CD4-positive, alpha-beta T cell treated with Interleukin-1 beta for 1 hour (primary cell): ENCODE measurements at regions not wholly inside any gene's neighbourhood (a gene's known extent, or its start where the extent isn't known, plus 50 kb on each side); places are given as distances from the start of the nearest gene placed in this dataset.
"Not testable (repeated sequence)": the region's sequence is repeated elsewhere in the genome, so short reads cannot be mapped to it uniquely, and the experiment has no call there.

Experiments used
- DNase-seq, 2 donors: peaks; one replicate each; pipeline ENCODE4 v3.0.0-alpha.2; 2020 to 2022

DNA sequence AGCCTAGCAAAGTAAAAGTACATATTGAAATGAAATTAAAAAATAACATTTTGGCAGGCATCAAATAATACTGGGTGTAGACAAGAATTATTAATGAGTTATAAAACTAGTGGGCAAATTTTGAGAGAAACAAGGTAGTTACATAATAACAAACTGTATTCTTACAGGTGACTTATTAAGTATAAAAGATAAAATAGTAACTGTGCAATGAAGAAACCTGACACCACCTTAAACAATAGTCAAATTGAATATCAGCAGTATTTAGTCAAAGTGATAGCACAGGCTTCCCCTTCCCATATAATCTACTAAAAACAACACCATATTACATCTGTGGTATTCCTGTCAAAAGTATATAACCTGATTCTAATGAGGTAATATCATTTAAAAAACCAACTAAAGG lies 1099.8 kb upstream of the CRIM1 start:
- no peak for DNase-seq

DNA sequence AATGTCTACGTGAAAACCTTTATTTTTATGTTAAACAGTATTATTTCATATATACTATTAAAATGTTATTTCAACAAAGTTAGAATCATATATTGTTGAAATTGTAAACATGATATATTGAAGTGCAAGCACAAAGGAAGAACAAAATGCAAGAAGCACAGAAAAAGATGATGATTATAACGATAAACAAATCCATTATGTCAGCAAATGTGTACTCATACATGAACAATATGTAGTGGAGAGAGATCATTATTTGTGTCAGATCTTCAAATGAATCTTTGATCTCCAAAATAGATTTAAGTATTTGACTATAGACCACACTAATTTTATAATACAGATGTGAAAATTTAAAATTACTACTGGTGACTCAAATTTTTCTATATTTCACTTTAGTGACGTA lies 1104.4 kb upstream of the CRIM1 start:
- no peak for DNase-seq

DNA sequence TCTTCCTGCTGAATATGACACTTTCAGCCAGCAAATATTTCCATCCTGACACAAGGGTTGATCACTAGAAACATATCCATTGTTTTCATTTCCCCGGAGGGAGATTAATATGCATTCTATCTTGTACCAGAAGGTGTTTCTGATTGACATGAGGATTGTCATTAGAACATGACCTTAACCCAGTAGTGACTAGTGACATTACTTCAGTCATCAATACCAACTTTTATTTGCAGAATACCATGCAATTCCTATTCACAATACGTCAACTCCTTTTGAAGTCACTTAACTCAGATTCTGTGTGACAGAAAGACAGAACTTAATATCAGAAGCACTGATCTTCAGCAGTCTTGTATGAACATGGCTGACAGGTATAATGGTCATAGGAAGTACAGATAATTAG lies 1108.9 kb upstream of the CRIM1 start:
- no peak for DNase-seq

DNA sequence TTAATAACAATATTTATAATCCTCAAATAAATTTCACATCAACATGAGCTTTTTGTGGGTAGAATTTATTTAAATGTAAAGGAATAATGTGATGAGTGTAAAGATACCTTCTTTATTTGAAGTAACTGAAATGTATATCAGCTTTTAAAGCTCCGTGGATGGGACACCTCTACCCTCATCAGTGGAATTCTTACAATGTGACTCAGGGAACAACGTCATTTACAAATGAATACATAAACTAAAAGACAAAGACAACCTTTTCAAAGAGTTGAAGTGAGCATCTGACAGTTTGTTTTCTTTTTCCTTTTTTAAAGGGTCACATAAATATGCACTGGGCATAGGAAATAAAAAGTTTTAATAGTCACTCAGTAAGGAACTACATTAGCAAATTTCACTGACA lies 1127.0 kb upstream of the CRIM1 start:
- DNase-seq = no peak

DNA sequence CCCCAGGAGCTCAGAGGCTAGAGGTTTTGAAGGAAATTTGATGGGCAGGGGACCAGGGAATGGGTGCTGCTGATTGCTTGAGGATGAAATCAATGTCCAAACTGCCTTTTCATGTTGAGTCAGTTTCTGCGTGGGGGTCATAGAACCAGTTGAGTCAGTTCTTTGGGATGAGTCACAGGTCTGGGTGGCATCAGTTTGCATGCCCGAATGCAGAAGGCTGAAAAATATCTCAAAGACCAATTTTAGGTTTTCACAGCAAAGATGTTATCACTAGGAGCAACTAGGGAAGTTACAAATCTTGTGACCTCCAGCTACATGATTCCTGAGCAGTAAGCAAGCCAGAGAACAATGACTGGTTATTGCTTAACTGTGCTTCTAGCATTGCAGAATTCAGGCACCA lies 1135.1 kb upstream of the CRIM1 start:
- no peak for DNase-seq

DNA sequence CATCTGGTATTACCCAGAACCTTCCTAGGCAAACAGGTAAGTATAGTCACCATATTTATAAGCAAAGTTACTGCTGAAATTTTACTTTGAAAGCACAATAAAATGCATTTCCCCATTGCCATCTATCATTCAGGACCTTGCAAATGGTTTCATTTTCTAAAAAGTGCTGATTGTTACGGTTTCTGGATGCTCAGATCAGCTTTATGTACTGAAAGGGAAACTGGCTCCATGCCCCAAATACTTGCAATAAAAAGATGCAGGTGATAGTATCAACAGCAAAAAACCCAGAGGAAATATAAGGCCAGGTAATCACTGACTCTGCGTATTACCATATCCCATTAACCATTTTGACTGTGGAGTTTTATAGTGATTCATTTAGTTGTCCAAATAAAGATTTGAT lies 1150.7 kb upstream of the CRIM1 start:
- DNase-seq = no peak

DNA sequence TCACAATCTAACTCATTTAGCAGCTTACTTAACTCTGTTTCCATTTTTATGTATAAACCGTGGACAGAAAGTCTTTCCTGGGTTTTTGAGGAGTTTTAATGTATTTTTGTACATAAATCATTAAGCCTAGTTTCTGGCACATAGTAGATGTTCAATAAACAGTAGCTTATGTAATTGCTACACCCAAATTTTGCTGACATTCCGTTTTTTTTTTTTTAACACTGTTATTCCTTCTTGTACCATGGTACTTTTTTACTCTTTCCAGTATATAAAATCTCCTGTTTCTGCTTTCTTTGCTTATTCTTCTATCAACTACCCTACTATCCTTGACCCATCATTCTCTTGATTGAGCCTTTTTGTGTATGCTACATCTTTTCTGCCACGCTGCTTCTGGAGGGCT lies 1151.3 kb upstream of the CRIM1 start:
- DNase-seq = no peak

DNA sequence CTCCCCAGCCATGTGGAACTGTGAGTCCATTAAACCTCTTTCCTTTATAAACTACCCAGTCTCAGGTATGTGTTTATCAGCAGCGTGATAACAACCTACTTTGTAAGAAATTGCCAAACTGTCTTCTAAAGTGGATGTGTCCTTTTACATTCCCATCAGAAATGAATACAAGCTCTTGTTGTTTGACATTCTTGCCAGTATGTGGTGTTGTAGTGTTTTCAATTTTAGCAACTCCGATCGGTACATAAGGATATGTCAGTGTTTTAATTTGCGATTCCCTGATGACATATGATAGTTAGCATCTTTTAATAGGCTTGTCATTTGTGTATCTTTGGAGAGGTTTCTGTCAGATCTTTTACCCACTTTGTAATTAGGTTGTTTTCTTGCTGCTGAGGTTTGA lies 1156.3 kb upstream of the CRIM1 start:
- no peak for DNase-seq

DNA sequence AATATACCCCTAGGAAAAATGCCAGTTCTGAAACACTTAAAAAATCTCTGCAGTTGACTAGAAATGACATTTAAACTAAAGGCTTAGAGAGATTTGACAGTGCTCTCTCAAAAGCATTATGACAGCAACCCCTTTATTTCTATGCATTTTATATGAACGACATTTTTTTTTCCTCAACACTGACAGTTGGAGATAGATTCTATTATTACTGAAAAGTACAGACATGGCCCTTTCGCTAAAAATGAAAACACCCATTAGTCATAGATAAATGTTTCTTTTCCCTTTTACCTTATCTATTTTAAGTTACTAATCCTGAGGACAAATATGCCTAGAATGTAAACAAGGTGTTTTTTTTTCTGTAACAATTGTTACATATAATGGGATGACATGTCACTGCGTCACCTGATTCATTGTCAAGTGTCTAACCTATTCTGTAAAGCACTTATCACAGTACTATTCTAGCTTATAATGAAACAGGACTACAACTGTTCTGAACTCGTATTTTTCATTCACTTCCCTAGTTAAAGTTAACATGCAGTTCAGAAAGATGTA lies 1169.6 kb upstream of the CRIM1 start:
- no peak for DNase-seq

DNA sequence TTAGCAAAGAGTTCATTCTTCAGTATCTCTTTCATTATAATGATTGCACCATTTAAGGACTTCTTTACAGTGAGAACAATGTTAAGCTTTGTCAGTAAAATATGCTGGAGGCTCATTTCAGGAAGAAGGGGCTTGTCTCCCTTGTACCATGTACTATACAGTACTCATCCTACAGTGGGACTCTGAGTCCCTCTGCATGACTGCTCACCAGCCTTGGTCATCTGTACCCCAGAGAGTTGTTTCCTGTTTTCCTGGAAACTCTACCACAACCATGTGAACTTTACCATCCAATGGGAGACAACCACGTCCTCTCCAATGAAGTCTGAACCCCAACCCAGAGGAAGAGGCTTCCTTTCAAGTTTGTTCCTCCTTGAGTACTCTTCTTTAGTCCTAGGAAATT lies 1171.1 kb upstream of the CRIM1 start:
- no peak for DNase-seq

DNA sequence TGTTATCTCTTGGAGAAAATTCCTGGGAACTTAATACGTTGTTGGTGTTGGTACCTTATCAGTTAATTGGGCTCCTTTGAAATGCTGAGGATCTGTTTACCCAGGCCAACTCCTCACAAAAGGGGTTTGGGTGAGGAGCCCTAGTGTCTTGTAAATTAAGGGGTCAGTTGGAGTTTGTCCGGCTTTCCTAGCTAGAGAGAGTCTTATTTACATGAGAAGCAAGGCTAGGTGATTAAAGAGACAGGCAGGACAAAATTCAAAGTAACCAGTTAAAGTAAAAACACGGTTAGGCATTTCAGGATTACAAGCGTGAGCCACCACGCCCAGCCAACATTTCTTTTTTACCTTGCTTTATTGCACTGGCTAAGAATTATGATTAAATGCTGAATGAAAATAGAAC lies 1178.9 kb upstream of the CRIM1 start:
- not testable (repeated sequence) for DNase-seq

DNA sequence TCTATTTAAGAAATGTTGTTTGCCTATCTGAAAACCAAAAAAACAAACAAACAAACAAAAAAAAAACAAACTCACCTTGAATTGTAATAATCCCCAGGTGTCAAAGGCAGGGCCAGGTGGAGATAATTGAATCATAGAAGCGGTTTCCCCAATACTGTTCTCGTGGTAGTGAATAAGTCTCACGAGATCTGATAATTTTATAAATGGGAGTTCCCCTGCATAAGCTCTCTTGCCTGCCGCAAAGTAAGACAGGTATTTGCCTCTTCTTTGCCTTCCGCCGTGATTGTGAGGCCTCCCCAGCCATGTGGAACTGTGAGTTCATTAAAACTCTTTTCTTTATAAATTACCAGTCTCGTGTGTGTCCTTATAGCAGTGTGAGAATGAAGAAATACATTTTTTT lies 1180.7 kb upstream of the CRIM1 start:
- DNase-seq = no peak

DNA sequence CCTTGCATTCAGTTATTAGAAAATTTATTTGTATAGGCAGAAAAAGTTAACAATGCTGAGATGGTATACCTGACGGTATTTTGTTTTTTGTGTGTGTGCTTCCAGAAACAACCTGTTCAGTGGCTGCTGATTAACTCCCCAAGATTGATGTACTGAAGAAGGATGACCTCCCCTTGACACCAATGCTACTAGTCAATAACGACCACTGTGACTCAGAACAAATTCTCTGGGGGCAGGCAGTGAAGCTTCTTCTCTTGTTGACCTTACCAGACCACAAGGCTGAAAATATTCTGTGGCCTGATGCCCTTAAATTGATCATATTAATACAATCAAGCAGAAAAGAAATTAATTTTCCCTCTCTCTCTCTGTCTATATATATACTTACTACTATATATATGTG lies 1182.9 kb upstream of the CRIM1 start:
- no peak for DNase-seq

DNA sequence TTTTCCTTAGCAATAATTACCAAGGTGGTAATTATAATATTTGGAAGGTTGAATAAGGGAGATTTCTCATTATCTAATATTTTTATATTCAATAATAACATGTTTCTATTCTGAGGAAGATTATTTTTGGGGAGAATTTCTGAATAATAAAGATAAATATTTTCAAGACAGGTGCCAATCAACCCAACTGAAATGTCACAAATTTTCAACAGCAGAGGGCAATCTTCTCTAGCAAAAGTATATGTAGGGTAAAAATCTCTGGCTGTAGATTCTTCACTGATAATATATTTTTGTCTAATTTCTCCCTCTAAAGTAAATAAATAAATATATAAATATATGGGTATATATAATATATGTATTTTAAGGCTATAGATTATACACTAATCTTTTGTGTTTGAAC lies 1187.2 kb upstream of the CRIM1 start:
- DNase-seq = no peak

DNA sequence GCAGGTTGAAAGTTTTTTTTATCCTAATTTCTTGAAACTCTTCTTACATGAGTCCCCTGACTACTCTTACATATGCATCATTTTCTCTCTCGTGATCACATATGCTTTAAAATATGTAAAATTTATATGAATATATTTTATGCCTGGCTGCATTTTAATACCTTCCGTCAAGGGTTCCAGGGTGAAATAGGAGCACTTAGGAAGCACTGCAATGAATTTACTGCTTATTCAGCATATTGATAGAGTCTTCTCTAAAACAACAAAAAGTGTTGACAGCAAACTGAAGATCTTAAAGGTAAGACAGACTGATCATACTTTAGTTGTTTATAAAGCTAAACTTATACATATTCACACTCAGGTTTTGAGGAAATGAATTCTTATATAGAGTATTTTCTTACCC lies 1191.6 kb upstream of the CRIM1 start:
- no peak for DNase-seq

DNA sequence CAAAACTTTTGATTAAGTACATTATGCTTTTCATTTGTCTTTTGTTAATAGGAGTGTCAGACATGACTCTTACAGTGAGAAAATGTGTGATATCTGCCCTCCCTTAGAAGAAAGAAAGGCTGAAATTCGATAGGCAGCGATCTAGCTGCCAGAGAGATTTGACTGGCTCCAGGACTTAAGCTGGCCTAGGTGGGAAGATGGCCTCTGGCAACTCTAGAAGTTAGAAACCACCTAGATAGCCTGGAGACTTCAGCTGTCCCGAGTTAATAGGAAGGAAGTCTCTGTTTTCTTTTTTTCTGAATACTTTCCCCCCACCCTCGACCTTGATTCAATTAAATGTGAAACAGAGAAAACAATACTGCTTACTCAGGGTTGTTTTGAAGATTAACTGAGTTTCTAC lies 1194.7 kb upstream of the CRIM1 start:
- no peak for DNase-seq

DNA sequence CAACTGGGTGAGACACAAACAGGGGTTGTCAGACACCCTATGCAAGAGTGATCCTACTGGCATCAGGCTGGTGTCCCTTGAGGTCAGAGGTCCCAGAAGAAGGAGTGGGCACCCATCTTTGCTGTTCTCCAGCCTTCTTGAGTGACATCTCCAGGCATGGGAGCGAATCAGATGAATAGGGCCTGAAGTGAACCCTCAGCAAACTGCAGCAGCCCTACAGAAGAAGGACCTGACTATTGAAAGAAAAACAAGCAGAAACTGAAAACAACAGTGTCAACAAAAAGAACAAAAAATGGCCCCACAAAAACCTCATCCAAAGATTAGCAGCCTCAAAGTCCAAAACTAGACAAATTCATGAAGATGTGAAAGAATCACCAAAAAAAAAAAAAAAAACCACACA lies 1229.7 kb upstream of the CRIM1 start:
- no peak for DNase-seq

DNA sequence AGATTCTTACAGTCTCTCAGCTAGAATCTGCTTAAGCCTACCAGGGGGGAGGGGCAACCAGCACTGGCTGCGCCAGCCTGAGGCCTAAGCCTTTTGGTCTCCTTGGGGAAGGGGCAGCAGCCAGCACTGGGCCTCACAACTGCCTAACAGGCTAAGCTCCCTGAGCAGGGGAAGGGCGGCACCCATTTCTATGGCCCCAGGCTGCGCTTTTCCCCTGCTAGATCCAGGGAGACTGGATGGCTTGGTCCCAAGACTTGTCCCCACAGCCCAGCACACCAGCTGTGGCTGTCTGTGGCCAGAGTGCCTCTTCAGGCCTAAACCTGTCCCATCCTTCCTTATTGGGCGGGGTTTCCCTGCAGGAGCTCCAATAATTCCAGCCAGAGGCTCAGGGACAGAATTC lies 1230.3 kb upstream of the CRIM1 start:
- DNase-seq = no peak

DNA sequence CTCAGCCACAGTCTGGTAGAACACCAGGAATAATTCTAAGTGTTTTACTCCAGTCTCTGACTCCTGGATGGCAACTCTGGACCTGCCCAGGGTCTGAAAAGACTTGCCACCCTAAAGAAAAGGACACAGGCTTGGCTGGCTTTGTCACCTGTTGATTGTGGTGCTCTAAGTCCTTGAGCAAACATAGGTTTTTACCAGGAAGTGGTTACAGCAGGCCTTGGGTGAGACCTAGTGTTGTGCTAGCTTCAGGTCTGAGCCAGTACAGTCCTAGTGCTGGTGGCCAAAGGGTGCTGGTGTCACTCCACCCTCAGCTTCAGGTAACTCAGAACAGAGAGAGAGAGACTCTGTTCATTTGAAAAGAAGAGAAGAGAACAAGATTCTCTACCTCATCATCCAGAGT lies 1239.4 kb upstream of the CRIM1 start:
- no peak for DNase-seq

DNA sequence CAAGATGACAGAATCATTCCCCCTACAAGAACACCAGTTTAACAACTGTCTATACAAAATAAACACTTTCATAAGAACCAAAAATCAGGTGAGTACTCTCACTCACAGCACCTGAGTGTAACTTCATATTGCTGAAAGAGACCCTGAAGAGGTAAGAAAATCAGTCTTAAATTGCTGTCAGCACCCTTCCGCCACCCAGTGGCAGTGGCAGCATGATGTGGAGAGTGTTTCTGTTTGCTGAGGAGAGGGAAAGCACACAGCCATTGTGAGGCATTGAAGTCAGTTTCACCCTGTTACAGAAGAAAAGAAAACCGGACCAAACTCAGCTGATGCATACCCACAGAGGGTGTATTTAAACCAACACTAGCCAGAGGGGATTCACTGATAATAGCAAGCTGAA lies 1240.8 kb upstream of the CRIM1 start:
- DNase-seq = no peak

DNA sequence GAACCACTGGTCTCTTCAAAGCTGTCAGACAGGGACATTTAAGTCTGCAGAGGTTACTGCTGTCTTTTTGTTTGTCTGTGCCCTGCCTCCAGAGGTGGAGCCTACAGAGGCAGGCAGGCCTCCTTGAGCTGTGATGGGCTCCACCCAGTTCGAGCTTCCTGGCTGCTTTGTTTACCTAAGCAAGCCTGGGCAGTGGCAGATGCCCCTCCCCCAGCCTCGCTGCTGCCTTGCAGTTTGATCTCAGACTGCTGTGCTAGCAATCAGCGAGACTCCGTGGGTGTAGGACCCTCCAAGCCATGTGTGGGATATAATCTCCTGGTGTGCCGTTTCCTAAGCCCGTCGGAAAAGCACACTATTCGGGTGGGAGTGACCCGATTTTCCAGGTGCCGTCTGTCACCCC lies 1243.2 kb upstream of the CRIM1 start:
- DNase-seq = not testable (repeated sequence)

DNA sequence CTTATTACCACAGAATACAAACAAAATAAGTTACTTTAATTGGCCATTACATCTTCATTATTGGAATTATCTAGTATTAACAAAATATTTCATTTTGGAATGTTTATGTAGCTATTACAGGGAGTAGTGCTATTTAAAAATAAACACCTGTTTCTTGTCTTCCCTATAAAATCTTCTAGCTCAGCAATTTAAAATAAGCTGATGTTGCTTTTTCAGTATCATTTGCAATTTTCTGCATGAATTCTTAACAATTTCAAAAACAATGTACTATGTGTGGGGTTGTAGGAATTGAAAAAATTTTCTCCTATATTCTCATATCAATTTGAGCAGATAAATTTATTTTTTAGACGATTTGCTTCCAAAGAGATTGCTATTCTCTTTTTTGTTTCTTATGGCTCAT lies 1251.3 kb upstream of the CRIM1 start:
- no peak for DNase-seq

DNA sequence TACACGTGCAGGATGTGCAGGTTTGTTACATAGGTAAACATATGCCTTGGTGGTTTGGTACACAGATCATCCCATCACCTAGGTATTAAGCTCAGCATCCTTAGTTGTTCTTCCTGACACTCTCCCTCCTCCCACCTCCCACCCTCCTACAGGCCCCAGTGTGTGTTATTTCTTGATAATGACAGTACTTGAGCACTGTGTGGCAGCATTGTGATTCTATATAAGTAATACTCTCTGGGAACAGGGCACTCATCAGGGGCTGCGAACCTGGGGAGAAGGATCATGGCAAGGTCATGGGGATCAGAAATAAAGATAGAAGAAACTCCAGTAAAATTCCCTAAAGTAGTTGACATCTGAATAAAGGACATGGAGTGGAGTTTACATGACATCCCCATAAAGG lies 1256.2 kb upstream of the CRIM1 start:
- no peak for DNase-seq

DNA sequence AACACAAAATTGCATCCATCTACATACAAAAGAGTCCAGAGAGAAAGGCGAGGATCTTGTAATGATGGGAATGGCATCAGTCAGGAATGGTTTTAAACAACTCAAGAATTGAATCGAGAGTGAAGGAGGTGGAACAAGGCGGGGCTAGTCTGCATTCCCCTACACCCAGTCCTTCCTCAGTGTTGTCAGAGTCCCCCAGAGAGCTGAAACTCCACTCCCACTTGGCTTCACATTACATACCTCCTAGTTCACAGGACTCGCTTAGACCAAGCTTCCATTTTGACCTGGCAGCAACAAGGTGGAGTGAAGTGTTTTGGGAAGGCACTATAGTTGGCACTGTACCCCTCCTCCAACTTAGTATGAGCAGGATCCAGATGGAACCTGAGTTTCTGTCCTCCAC lies 1273.5 kb upstream of the CRIM1 start:
- no peak for DNase-seq

DNA sequence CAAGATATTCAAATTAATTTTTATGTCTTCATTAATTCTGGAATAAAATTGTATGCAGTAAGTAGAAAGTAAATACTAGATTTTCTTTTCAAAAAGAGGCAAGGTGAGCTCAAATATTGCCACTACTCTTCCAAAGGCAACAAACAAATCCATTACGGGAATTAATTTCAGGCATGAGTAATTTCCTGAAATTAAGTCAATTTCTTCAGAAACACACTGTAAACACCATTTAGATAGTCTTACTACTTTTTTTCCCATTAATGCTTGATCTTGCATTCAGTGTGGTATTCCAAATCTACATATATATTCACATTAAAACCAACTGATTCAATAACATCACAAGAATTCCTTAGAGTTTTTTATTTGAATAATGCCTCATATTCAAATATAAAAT lies 1274.0 kb upstream of the CRIM1 start:
- DNase-seq = no peak

DNA sequence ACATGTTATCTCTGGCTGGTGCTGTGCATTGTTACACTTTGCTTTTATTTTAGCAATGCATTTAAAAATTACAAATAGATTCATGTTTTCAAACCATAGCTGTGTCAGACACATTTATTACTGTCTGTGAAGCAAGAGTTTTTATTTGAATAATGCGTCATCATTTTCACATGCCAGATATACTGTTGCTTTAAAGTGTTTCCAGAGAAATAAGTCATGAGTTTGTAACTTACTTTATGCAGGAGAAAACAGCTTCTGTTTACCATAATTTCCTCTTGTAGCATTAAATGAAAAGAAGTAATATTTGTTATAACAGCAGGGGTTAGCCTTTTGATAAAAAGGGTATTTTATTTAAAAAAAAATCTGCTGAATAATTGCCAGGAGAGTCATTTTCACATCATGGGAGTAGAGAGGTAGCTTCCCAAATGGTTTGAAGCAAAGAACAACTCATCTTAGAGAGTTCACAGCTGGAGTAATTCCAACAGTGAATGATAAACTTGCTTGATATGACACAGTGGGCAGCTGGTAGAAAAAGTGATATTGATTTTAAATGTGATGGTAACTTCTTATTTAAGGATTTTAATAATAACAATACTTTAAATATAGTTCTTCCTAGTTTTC lies 1274.5 kb upstream of the CRIM1 start:
- DNase-seq = no peak
